Activated T-cell treated with anti-CD3 and anti-CD28 coated beads, Interleukin-2, amount 50 U/mL, for 4 hours (primary cell): ENCODE measurements at regions not wholly inside any gene's neighbourhood (a gene's known extent, or its start where the extent isn't known, plus 50 kb on each side); places are given as distances from the start of the nearest gene placed in this dataset.

Source experiments
- ATAC-seq, 2 donors: fragments of 200-7000 bp; cut with Tn5 transposase; one replicate each; pipeline ENCODE4 v1.10.0; 2021
- DNase-seq: peaks from one replicate; pipeline ENCODE4 v3.0.0-alpha.2; 2020
- H3K27me3 Mint-ChIP-seq: one replicate; pipeline ENCODE4 v1.8.0; 2021; ENCODE audit warnings: low read depth, mixed read lengths
- H3K36me3 Mint-ChIP-seq: one replicate; pipeline ENCODE4 v1.8.0; 2022; ENCODE audit warnings: mixed read lengths; ENCODE audit not compliant: insufficient read depth
- H3K4me1 Mint-ChIP-seq: one replicate; pipeline ENCODE4 v1.8.0; 2021; ENCODE audit warnings: low read depth, mixed read lengths
- H3K4me3 Mint-ChIP-seq: one replicate; pipeline ENCODE4 v1.8.0; 2021; ENCODE audit warnings: mild to moderate bottlenecking, moderate library complexity, mixed read lengths
- H3K9me3 Mint-ChIP-seq: one replicate; pipeline ENCODE4 v1.8.0; 2021; ENCODE audit warnings: mixed read lengths

GRCh38 chr9:87127543-87127942 is 180.2 kb upstream of the GAS1 start:
- Mint-ChIP-seq H3K4me1 (peaks cover 4% of the 10 kb centered on the region), H3K36me3 (no peaks in the 10 kb centered on the region), H3K4me3 (no peak overlapping the region), H3K27me3 (peaks cover 8% of the 10 kb centered on the region), H3K9me3 (peaks cover 4% of the 10 kb centered on the region)
- ATAC-seq, result no peak
- DNase-seq, result no peak

- ATAC-seq (no peak), DNase-seq (no peak)
- Mint-ChIP-seq H3K9me3 (peaks cover 4% of the 10 kb centered on the region), H3K27me3 (peaks cover 8% of the 10 kb centered on the region), H3K4me1 (peaks cover 2% of the 10 kb centered on the region), H3K36me3 (no peaks in the 10 kb centered on the region), H3K4me3 (no peak overlapping the region)
These were observed 180.8 kb upstream of the GAS1 start for GRCh38 chr9:87127978-87128614.

GRCh38 chr9:87128844-87129493 is 181.7 kb upstream of the GAS1 start:
- DNase-seq (no peak), ATAC-seq (no peak)
- H3K27me3 Mint-ChIP-seq, result peaks cover 8% of the 10 kb centered on the region
- peaks cover 4% of the 10 kb centered on the region for H3K9me3 Mint-ChIP-seq
- no peak overlapping the region for H3K4me3 Mint-ChIP-seq
- H3K36me3 Mint-ChIP-seq, result no peaks in the 10 kb centered on the region
- no peaks in the 10 kb centered on the region for H3K4me1 Mint-ChIP-seq

GRCh38 chr9:87135074-87135473 is 187.8 kb upstream of the GAS1 start:
- DNase-seq, result no peak
- no peaks in the 10 kb centered on the region for H3K4me1 Mint-ChIP-seq
- no peak overlapping the region for H3K4me3 Mint-ChIP-seq
- H3K27me3 Mint-ChIP-seq, result peaks cover 2% of the 10 kb centered on the region
- H3K9me3 Mint-ChIP-seq, result peaks cover 4% of the 10 kb centered on the region
- no peaks in the 10 kb centered on the region for H3K36me3 Mint-ChIP-seq
- ATAC-seq, result no peak

GRCh38 chr9:87137718-87138117 is 190.4 kb upstream of the GAS1 start:
- H3K4me1 Mint-ChIP-seq, result no peaks in the 10 kb centered on the region
- H3K9me3 Mint-ChIP-seq, result no peaks in the 10 kb centered on the region
- H3K36me3 Mint-ChIP-seq, result no peaks in the 10 kb centered on the region
- no peak overlapping the region for H3K4me3 Mint-ChIP-seq
- ATAC-seq (no peak), DNase-seq (no peak)
- H3K27me3 Mint-ChIP-seq, result peaks cover 10% of the 10 kb centered on the region

GRCh38 chr9:87138128-87139040 is 191.1 kb upstream of the GAS1 start:
- no peak overlapping the region for H3K4me3 Mint-ChIP-seq
- no peaks in the 10 kb centered on the region for H3K4me1 Mint-ChIP-seq
- peaks cover 10% of the 10 kb centered on the region for H3K27me3 Mint-ChIP-seq
- no peak for DNase-seq
- H3K9me3 Mint-ChIP-seq, result no peaks in the 10 kb centered on the region
- H3K36me3 Mint-ChIP-seq, result no peaks in the 10 kb centered on the region
- no peak for ATAC-seq

- peaks cover 10% of the 10 kb centered on the region for H3K27me3 Mint-ChIP-seq
- DNase-seq (no peak), ATAC-seq (no peak)
- no peaks in the 10 kb centered on the region for H3K36me3 Mint-ChIP-seq
- no peaks in the 10 kb centered on the region for H3K9me3 Mint-ChIP-seq
- H3K4me1 Mint-ChIP-seq, result no peaks in the 10 kb centered on the region
- no peak overlapping the region for H3K4me3 Mint-ChIP-seq
These were observed 191.9 kb upstream of the GAS1 start for GRCh38 chr9:87139099-87139730.

- Mint-ChIP-seq H3K9me3 (peaks cover 3% of the 10 kb centered on the region), H3K36me3 (no peaks in the 10 kb centered on the region), H3K4me1 (no peaks in the 10 kb centered on the region), H3K27me3 (peaks cover 14% of the 10 kb centered on the region), H3K4me3 (no peak overlapping the region)
- DNase-seq (no peak), ATAC-seq (no peak)
These were observed 192.8 kb upstream of the GAS1 start for GRCh38 chr9:87140142-87140541.

- DNase-seq (no peak), ATAC-seq (no peak)
- no peak overlapping the region for H3K4me3 Mint-ChIP-seq
These were observed 193.4 kb upstream of the GAS1 start for GRCh38 chr9:87140605-87141109.

GRCh38 chr9:87141124-87141523 is 193.8 kb upstream of the GAS1 start:
- Mint-ChIP-seq H3K9me3 (peaks cover 3% of the 10 kb centered on the region), H3K4me3 (no peak overlapping the region), H3K36me3 (no peaks in the 10 kb centered on the region), H3K4me1 (no peaks in the 10 kb centered on the region), H3K27me3 (peaks cover 17% of the 10 kb centered on the region)
- no peak for DNase-seq
- no peak for ATAC-seq

More at GRCh38 chr9:87140605-87141109, 193.4 kb upstream of the GAS1 start:
- Mint-ChIP-seq H3K4me1 (no peaks in the 10 kb centered on the region), H3K27me3 (peaks cover 14% of the 10 kb centered on the region), H3K9me3 (peaks cover 3% of the 10 kb centered on the region), H3K36me3 (no peaks in the 10 kb centered on the region)

GRCh38 chr9:87146933-87147332 is 199.6 kb upstream of the GAS1 start:
- peaks cover 48% of the 10 kb centered on the region for H3K27me3 Mint-ChIP-seq
- no peak overlapping the region for H3K4me3 Mint-ChIP-seq
- H3K9me3 Mint-ChIP-seq, result peaks cover 7% of the 10 kb centered on the region
- DNase-seq (no peak), ATAC-seq (no peak)
- peaks cover 4% of the 10 kb centered on the region for H3K4me1 Mint-ChIP-seq
- H3K36me3 Mint-ChIP-seq, result no peaks in the 10 kb centered on the region

GRCh38 chr9:87147839-87148238 is 200.5 kb upstream of the GAS1 start:
- Mint-ChIP-seq H3K4me3 (no peak overlapping the region), H3K27me3 (peaks cover 44% of the 10 kb centered on the region), H3K9me3 (peaks cover 7% of the 10 kb centered on the region), H3K4me1 (peaks cover 4% of the 10 kb centered on the region), H3K36me3 (no peaks in the 10 kb centered on the region)
- no peak for DNase-seq
- no peak for ATAC-seq

- ATAC-seq, result no peak
- peaks cover 7% of the 10 kb centered on the region for H3K9me3 Mint-ChIP-seq
- H3K4me3 Mint-ChIP-seq, result peak overlapping the region; percentile 39
- H3K36me3 Mint-ChIP-seq, result no peaks in the 10 kb centered on the region
- DNase-seq, result no peak
- H3K4me1 Mint-ChIP-seq, result peaks cover 4% of the 10 kb centered on the region
- peaks cover 44% of the 10 kb centered on the region for H3K27me3 Mint-ChIP-seq
These were observed 201.2 kb upstream of the GAS1 start for GRCh38 chr9:87148331-87149104.
